ENCODE measurements at regions not wholly inside any gene's neighbourhood (a gene's known extent, or its start where the extent isn't known, plus 50 kb on each side); places are given as distances from the start of the nearest gene placed in this dataset.
"Not testable (repeated sequence)": the region's sequence is repeated elsewhere in the genome, so short reads cannot be mapped to it uniquely, and the experiment has no call there.

DNA sequence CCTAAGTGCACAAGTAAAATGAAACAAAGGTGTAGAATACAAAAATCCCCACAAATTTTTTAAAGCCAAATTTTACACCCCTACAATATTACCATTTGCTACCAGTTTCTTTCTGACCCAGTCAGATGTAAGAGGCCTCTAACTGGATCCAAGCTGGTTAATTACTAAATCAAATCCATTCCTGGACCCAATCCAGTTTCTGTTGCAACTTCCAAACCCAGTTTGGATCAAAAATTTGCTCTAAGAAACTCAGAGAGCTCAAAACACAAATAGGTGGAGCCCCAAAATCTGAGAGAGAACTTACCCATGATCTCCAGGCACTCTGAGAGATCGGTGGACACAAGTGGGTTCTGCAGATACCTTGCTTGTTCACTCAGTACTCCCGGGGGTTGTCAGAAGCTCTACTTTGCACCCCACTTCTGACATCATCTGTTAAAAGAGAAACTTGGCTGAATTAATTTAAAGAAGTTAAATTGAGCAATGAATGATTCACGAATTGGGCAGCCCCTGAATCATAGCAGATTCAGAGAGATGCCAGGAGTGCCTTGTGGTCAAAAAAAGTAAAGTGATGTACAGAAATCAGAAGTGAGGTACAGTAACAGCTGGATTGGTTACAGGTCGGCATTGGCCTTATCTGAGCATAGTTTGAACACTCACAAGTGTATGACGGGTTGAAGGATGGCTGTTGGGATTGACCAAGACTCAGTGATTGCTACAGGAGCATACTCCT lies 448.0 kb downstream of the KCNT2 start:
- DNase-seq, result no peak

DNA sequence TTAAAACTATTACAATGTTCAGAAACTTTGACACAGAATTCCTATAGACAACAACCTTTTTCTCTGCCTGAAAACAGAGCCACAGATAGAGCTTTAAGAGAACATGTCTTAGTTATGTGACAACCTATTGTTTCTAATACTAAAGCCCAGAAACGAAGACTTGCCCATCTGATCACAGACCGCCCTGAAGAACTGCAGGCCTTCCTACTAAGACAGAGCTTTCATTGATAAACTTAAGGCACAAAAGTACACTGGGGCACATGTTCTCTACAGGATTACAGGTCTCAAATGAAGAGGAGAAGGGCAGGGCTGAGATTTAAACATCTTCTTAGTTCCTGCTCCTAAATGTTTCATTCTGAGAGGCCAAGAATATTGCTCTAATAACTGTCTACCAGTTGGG lies 452.7 kb downstream of the KCNT2 start:
- no peak for DNase-seq

DNA sequence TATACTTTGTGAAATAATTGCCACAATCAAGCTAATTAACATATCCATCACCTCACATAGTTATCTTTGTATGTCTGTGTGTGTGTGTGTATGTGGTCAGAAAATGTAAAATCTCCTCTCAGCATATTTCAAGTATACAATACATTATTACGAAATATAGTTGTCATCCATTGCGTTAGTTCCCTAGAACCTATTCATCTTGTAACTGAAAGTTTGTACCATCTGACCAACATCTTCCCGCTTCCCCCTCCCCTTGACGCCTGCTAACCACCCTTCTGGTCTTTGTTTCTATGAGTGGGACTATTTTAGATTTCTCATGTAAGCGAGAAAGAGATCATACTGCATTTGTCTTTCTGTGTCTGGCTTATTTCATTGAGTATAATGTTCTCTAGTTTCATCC lies 455.3 kb downstream of the KCNT2 start:
- DNase-seq, result peak; percentile 1

DNA sequence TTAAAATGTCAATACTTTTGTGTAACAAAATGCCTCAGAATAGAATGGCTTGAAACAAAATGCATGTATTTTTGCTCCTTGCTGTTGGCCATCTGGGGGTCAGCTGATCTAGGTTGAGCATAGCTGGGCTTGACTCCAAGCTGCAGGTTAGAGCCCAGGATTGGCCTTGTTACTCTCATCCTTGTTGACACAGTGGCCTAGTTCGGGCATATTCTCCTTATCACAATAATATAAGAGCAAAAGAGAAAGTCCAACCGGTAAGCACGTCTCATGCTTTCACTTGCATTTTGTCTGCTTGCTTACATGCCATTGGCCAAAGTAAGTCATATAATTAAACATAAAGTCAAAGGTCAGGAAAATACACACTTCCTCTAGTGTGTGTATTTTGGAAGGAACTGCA lies 456.2 kb downstream of the KCNT2 start:
- no peak for DNase-seq

DNA sequence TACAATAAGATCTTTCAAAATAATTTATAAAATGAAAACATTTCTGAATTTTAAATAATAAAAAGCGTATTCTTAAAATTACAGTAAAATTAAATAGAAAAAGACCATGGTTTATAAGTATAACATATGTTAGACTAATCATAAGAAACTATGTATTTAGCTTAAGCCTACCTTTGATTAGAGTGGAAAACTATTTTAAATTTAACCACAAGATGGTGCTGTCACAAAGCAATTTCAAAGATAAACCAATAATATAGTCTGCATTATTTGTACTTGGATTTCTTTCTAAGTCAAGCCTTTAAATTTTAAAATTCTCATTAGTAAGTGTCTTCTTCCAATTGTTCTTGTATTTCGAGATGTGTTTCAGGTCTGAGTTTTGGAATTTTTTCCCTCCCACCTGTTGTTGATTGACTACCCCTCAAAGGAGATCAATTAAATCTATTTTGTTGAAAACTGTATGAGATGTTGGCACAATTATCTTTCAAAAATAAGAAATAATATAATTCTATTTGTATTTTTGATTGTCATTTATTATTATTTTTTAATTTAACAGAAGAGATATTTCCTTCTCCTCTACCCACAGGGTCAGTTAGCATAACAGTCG lies 459.8 kb downstream of the KCNT2 start:
- DNase-seq, result peak; percentile 14

DNA sequence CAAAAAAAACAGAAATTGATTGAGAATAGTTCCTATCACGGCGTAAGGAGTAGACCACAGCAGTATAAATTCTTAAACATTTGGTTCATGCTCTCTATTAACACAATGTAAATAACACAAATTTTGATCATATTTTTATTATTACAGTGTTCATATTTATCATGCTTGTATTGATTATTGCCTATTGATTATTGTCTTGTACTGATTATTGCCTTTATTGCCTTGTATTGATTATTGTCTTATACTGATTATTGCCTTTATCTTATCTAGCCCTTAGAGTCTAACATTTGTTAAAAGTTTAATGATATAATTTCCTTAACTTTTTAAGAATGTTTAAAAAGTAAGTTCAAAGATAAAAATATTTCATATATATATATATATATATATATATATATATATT lies 460.7 kb downstream of the KCNT2 start:
- no peak for DNase-seq

DNA sequence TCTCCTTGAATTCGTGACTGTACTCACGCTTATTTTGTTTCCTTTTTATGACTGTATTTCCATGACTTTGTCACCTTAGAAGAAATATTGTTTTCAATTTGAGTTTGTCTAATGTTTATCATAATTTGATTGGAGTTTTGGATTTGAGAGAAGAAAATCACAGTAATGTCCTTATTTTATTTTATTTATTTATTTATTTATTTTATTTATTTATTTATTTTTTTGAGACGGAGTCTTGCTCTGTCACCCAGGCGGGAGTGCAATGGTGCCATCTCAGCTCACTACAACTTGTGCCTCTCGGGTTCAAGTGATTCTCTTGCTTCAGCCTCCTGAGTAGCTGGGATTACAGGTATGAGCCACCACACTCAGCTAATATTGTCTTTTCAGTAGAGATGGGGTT lies 463.1 kb downstream of the KCNT2 start:
- not testable (repeated sequence) for DNase-seq

DNA sequence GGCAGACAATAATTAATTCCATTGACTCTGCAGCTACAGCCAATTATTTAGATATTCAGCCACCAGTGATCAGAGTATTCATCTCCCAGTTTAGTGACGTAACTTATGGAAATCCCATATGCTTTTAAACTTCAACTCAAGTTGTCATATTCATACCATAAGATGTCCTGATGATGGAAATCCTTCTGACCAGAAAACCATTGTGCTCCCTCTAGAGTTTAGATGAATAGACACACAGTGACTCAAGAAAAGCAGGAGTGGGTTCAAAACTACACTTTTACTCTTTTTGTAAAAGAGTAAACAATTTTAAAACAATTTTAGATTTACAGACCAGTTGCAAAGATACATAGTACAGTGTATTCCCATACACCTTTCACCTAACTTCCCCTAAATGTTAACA lies 463.7 kb downstream of the KCNT2 start:
- DNase-seq, result no peak

DNA sequence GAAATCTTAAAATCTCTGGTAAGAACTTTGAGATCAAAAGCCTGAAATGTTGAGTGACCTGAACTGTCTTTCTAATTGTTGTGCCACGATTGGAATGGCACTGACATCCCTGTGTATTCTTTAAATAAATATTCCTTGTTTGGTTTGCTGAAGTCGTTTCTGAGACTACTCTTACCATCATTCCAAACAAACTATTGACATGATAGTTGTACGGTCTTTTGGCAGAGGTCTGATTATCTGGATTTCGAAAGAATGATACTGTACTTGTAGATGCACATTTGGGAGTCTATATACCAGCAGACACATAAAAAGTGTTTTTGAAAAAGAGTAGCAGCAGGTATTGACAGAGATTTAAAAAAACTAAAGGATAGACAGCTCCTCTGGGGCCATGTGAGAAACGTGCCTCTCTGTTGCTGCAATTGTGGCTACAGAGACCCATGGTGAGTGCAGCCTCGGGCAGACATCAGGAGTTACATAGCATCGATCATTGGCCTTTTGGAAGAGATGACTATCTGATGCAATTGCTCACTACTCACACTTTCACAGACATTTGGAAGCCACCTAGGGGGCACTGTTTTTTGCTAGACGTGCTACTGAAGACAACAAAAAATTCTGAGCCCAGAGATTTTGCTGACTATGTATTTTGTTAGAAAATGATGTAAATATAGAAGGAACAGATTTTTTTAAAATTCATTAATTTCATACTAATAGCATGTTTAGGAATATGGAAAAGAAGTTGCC lies 464.5 kb downstream of the KCNT2 start:
- no peak for DNase-seq

DNA sequence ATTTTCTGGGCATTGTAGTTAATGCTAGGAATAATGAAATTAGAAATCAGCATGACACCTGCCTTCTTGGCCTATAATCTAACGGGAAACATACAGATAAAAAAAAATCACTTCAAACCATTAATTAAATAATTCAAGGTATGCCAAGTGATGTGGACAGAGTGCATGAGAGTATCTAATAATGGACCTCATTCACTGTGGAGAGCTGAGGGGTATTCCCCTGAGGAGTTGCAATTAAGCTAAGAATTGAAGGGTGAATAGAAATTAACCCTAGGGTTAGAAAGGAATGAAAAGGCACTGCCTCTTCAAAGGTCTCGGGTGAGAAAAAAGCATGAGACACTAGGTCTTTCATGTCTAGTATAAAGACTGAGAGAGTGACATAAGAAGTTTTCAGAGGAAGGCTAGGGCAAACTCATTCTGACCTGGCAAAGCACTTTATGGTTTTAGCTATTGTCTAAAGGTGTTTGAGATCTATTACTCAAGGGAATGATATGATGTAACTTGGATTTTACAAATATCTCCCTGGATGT lies 466.1 kb downstream of the KCNT2 start:
- no peak for DNase-seq

DNA sequence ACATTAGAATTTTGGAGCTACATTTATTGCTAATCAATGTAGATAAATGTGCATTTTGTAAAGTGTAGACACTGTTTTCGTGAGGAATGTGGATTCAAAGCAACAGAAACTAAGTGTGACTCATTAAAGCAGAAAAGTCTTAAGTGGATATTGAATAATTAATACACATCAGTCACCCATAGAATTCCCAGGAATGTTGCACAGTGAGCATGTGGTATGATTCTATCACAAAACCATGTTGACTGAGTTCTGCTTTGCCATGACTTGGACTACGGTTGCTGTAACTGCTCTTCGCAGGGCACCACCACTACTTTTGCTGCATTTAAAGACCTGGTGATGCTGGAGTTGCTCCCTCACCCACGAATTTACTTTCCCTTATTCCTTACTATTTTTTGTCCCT lies 471.8 kb downstream of the KCNT2 start:
- DNase-seq, result no peak

DNA sequence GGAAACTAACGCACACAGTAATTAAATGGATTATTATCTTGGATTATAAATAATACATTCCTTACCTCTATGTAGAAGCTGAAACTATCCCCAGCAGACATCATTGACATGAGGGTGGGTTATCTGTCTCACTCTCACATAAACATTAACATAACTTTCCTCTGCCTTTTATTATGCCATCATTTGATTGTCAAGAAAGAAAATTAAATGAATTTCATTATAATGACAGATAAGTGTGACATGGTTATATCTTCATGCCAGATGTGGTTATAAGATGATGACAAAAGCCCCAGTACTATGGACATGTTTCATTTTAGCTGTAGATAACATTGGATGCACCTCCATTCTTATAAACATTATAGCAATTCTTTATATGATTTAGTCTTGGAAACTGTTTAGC lies 476.5 kb downstream of the KCNT2 start:
- DNase-seq, result no peak

DNA sequence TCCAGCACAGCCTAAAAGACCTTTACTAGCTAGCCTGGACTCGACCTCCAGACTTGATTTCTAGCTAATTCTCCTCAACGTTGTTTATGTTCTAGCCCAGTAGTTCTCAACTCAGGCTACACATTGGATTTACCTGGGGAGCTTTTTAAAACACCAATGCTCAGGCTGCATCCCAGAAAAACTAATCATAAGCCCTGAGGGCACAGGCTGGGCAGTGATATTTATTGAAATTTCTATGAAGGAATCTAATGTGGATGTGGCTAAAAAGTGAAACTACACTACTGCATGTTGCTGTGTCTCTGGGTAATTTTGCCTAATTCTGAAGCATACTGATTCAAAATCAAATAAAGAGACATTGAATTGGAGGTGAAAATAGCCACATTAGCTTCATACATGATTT lies 479.4 kb downstream of the KCNT2 start:
- DNase-seq, result no peak

DNA sequence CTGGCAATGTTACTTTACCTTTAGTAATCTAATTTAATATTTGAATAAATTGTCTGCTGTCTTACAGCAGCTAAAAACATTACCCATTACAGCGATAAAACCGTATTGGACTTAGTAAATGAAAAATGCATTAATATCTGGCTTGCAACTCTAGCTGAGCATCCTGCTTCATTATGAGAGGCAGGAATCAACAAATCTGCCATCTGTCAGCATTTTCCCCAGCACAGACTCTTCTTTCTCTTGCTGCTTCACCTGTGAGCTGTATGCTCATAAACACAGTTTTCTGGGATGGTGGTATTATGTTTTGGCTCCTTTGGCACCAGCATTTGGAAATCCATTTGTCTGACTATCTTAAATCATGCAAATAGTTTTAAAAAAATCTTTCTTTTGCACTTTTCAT lies 487.1 kb downstream of the KCNT2 start:
- DNase-seq, result no peak

DNA sequence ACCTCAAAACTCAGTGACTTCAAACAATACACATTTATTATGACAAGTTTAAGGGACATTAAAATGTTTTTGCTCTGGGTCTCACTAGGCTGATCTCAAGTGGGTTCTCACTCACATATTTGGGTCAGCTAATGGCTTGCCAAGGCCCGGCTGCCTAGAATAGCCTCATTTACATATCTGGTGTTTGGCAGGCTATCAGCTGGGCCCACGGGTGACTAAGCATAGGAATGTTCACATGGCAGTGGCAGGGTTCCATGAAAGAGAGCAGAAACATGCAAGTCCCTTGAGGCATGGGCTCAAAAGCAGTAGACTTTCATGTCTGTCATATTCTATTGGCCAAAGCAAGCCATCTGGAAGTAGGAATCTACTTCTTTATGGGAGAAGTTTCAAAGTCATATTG lies 492.6 kb downstream of the KCNT2 start:
- DNase-seq, result no peak

DNA sequence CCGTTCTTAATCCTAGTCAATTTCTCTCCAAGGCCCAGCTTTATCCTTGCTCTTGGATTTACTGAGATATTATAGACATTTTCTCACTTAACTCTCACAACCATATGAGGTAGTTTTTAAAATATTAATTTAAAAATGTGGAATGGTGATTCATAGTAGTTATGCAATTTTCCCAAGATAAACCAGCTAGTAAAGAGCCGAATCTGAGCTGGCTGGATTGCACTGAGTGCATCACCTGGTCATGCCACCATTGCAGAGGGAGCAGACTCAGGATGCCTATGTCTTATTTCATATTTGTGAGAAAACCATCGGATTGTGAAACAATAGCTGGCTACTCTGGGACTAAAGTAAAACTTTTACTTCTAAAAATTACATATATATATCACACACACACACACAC lies 494.0 kb downstream of the KCNT2 start:
- DNase-seq, result no peak

DNA sequence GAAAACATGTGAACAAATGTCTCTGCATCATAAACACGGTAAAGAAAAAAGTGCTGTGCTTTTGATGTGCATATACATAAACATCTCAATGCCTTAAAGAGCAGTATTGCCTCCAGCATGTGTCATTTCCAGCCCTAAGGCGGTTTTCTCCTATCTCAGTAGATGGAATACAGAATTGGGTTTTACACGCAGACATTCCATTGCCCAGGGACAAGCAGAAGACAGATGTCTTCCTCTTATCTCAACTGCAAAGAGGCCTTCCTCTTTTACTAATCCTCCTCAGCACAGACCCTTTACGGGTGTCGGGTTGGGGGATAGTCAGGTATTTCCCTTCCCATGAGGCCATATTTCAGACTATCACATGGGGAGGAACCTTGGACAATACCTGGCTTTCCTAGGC lies 499.2 kb downstream of the KCNT2 start:
- not testable (repeated sequence) for DNase-seq

DNA sequence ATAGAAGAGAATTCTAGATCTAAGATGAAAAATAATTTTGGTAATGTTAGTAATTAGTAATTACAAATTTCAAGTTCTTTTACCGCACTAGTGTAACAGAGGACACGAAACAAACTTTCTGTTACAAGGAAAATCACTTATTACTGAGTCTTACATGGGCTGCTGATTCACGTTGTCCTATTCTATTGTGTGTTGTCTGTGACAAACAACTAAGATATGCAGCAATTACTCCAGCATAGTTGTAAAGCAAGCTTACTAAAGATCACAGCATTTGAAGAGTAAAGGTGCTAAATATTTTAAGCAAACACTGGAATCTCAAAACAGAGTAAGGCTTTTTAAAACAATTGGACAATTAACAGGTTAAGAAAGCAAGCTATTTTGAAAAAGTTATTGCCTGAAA lies 502.3 kb downstream of the KCNT2 start:
- DNase-seq, result no peak

DNA sequence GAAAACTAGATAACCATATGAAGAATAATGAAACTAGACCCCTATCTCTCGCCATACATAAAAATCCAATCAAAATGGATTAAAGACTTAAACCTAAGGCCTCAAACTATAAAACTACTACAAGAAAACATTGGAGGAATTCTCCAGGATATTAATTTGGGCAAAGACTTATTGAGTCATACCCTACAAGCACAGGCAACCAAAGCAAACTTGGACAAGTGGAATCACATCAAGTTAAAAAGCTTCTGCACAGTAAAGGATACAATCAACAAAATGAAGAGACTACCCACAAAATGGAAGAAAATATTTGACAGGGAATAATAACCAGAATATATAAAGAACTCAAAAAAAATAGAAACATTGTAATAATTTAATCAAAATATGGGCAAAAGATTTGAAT lies 505.4 kb downstream of the KCNT2 start:
- no peak for DNase-seq

DNA sequence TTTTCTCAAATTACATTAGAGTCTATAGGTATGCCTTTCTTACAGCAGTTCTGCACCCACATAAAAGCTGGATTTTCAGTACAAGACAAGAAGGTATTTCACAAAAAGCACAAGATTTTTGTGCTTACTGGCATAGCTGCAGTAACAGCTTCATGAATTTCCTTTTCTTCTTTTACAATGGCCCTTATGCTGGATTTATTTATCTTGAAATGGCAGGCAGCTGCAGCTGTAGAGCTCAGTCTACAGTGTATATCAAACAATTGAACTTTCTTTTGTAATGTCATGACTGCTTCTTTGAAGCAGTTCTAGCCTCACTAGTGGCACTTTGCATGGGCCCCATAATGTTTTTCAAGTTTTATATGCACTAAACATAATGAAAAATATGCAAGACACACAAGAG lies 510.2 kb downstream of the KCNT2 start:
- DNase-seq, result no peak

DNA sequence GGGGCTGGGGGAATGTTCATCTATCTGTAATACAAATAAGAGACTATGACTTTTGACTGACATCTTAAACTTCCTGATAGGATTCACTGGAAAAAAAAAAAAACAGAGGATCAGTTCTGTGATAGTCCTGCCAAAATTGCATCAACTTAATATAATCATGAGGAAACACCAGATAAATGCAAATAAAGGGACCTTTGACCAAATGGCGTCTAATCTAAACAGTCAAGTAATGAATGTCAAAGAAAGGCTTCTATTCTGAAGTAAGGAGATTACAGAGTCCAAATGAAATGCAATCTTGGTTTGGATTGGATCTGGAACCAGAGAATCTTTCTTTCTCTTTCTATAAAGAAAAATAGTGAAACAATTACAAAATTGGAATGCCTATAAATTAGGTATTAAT lies 513.4 kb downstream of the KCNT2 start:
- DNase-seq, result no peak

DNA sequence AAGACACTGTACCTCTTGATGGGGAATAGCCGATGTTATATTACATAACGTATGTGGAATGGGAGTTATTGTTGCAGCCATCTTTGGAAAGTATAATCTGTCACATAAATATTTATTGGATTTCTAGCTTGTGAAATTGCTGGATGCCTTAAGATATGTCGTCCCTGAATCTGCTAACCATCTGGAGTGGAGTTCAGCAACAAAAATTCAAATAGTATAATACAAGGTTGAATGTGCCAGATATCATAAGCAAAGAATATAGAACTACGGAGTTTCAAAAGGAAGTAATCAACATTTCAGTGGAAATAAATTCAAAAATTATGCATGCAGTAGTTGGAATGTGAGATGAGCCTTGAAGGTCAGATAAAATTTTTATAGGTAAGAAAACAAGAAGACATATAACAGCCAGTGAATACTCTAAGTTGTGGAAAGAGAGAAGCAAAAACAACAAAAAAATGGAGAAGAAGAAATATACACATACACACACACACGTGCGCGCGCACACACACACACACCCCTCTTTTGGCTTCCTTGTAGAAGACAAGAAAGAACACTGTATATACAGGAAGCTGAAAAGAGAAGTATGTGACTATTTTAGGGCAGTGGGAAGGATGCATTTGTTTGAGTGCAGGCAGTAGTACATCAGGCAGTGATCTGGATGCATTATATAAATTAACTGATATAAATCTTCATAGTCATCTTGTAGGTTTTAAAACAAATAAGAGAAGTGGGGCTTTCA lies 516.7 kb downstream of the KCNT2 start:
- DNase-seq, result no peak

DNA sequence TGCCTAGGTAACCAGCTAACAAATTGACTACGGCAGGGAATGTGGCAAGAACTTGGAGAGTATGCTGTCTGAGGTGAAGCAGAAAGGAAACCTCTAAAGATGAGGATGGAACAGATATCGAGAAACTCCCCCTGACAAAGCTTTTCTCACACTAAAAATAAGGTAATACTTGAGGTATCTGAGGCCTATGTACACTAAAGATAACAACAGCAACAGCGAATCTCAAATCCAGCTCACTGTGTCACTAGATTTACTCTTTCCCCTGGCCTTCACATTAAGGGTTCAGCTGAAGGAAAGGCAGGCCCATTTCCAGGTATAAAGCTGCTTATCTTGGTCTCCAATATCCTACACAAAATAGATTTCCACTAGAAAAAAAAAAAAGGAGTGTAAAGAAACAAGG lies 518.0 kb downstream of the KCNT2 start:
- DNase-seq, result no peak

All from activated CD4-positive, alpha-beta T cell treated with anti-CD3 and anti-CD28 coated beads, Interleukin-10, Interleukin-2, amounts not matched to agents 100 ng/mL and 50 ng/mL, durations not matched to agents 16 hours and 8 hours (primary cell).